ENCODE measurements at regions not wholly inside any gene's neighbourhood (a gene's known extent, or its start where the extent isn't known, plus 50 kb on each side); places are given as distances from the start of the nearest gene placed in this dataset.

DNA sequence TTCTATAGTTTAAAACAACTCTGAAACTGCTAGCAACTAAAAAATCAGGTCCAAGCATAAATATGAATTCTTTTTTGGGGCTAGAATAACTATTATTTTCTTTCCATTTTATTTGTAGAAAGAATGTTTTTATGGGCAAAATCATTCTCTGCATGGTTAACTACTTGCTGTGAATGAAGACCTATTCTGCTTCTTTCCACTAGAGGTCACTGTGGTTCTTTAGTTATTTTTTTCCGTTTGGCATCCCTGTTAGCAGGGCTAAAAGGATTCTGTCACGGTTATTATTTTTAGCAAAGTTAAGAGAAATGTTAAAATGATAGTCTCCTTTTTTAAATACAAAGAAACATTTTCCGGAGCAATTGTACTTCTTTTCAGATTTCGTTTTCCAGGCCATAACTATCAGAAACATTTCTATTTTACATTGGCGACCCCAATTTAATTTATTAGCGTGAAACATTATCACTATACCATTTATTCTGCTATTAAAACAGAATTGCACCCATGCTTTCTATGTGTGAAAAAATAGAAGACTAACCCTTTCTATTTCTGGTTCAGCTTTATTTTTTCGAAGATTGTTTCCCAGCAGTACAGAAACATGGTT, 404.8 kb downstream of the ATP23 start:
- H3K4me3 ChIP-seq (ENCODE audit: low read depth, low read length), result no peak overlapping the region
- peak; percentile 68 for DNase-seq (ENCODE audit: low read depth)
- TF ChIP-seq, protein P1, sequence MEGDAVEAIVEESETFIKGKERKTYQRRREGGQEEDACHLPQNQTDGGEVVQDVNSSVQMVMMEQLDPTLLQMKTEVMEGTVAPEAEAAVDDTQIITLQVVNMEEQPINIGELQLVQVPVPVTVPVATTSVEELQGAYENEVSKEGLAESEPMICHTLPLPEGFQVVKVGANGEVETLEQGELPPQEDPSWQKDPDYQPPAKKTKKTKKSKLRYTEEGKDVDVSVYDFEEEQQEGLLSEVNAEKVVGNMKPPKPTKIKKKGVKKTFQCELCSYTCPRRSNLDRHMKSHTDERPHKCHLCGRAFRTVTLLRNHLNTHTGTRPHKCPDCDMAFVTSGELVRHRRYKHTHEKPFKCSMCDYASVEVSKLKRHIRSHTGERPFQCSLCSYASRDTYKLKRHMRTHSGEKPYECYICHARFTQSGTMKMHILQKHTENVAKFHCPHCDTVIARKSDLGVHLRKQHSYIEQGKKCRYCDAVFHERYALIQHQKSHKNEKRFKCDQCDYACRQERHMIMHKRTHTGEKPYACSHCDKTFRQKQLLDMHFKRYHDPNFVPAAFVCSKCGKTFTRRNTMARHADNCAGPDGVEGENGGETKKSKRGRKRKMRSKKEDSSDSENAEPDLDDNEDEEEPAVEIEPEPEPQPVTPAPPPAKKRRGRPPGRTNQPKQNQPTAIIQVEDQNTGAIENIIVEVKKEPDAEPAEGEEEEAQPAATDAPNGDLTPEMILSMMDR (IDR thresholded peaks at IDR 0.05; ENCODE audit: insufficient read depth, low read depth, low read length), result peak; percentile 74

DNA sequence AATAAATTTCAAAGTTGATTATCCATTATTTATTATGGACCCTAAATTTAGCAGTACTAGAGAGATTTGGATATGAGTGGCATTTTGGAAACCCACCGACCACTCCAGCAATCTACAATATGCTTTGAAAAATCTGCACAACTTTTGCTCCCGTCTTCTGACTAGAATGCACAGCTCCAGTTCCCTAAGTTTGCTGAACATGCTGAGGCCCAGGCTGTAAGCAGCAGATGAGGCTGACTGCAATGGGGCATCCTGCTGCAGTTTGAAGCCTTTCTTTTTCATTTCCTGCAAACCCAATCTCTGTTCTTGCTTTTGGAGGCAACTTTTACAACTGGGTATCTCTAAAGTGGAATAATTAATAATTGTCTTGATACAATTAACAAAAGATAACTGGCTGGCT, 405.8 kb downstream of the ATP23 start:
- H3K4me3 ChIP-seq (ENCODE audit: low read depth, low read length), result no peak overlapping the region
- TF ChIP-seq, protein P1 (IDR thresholded peaks at IDR 0.05; ENCODE audit: insufficient read depth, low read depth, low read length), result no peak
- DNase-seq (ENCODE audit: low read depth), result no peak

DNA sequence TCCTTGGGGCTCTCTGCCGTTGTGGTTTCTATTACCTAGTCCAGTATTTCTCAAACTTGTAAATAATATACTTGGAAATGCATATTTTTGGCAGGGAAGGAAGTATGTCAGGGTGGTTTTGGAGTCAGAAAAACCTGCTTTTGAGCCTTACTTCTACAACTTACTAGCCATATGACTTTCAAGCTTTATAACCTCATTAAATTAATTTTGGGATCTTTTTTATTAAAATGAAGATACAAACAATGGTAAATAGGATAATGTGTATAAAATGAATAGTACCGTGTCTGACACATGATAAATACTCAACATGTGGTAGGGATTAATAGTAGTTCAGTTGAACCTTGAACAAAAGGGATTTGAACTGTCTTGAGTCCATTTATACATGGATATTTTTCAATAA, 406.3 kb downstream of the ATP23 start:
- TF ChIP-seq, protein P1 (IDR thresholded peaks at IDR 0.05; ENCODE audit: insufficient read depth, low read depth, low read length), result no peak
- no peak for DNase-seq (ENCODE audit: low read depth)
- no peak overlapping the region for H3K4me3 ChIP-seq (ENCODE audit: low read depth, low read length)

DNA sequence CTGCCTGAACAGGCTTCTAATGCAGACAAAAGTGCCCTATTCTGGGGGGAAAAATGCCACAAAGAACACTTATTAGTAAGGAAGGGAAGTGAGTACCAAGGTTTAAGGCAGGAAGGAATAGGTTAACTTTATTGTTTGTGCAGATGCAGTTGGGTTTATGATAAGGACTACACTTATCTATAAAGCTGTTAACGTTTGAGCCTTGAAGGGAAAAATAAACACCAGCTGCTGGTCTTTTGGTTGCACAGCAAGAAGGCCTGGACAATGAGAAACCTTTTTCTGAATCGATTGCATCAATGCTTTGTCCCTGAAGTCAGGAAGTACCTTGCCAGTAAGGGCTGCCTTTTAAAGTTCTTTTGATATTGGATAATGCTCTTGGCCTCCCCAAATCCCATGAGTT, 407.8 kb downstream of the ATP23 start:
- DNase-seq (ENCODE audit: low read depth), result peak; percentile 86
- H3K4me3 ChIP-seq (ENCODE audit: low read depth, low read length), result no peak overlapping the region
- TF ChIP-seq, protein P1 (IDR thresholded peaks at IDR 0.05; ENCODE audit: insufficient read depth, low read depth, low read length), result no peak

GRCh38 chr12:58356794-58357193, 415.4 kb downstream of the ATP23 start:
- no peak for DNase-seq (ENCODE audit: low read depth)
- TF ChIP-seq, protein P1 (IDR thresholded peaks at IDR 0.05; ENCODE audit: insufficient read depth, low read depth, low read length), result no peak
- no peak overlapping the region for H3K4me3 ChIP-seq (ENCODE audit: low read depth, low read length)

DNA sequence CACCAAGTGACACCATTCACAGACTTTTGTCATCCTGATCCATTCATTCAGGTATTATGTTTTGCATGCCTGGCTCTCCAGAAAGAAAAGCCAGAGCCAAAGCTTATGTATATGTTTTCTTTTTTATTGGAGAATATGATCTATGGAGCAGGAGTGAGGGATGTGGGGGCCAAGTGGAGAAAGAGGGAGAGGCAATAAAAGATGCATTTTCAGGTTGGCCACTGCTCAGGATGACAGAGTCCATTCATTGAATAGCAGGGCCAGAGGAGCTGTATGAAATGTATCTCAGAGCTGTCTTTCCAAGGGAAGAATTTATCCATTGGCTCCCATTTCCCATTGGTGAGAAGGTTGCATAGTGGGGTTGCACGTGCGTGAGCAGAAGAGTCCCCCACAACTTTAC, 416.1 kb downstream of the ATP23 start:
- TF ChIP-seq, protein P1 (IDR thresholded peaks at IDR 0.05; ENCODE audit: insufficient read depth, low read depth, low read length), result no peak
- no peak for DNase-seq (ENCODE audit: low read depth)
- no peak overlapping the region for H3K4me3 ChIP-seq (ENCODE audit: low read depth, low read length)

DNA sequence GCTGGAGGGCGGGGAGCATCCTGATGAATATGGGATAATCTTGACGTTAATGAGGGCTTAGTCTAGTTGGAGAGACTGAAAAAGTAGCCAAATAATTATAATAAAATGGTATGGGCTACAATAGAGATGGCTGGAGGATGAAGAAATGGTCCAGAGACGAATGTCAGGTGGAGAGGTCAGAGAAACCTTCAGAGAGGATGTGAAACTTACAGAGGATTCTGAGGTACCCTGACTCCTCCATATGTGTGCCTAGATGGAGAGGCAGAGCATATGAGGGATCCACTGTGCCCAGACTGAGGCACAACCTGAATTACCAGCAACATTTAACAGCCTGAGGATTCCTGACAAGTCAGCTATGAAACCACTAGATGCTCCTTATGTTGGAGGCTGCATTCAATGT, 417.0 kb downstream of the ATP23 start:
- TF ChIP-seq, protein P1 (IDR thresholded peaks at IDR 0.05; ENCODE audit: insufficient read depth, low read depth, low read length), result no peak
- H3K4me3 ChIP-seq (ENCODE audit: low read depth, low read length), result no peak overlapping the region
- DNase-seq (ENCODE audit: low read depth), result no peak

Data from fibroblast of villous mesenchyme (primary cell).